Psoas muscle (tissue), 7 donors: ENCODE measurements at regions not wholly inside any gene's neighbourhood (a gene's known extent, or its start where the extent isn't known, plus 50 kb on each side); places are given as distances from the start of the nearest gene placed in this dataset.

ENCODE experiments used
- ATAC-seq, 4 donors: fragments of 200-7000 bp; cut with Tn5 transposase; one replicate each; pipeline ENCODE4 v1.9.1; 2020; ENCODE audit warnings: moderate library complexity in 3 of 4, mild to moderate bottlenecking in 2 of 4
- DNase-seq, 2 donors: peaks; one replicate each; pipeline ENCODE4 v3.0.0-alpha.2; 2020
- H3K27ac ChIP-seq: fragments of 200-600 bp; one replicate; pipeline ENCODE4 v1.8.0; 2022
- H3K27me3 ChIP-seq, 3 donors: fragments of 200-600 bp in 1 of 3; one replicate each; pipeline versions ENCODE4 v1.6.1 to v1.8.0; 2013 to 2022; ENCODE audit warnings: low read length in 2 of 3, mild to moderate bottlenecking in 2 of 3, moderate library complexity in 1 of 3; ENCODE audit not compliant: insufficient read depth in 3 of 3
- H3K36me3 ChIP-seq, 2 donors: fragments of 200-600 bp in 1 of 2; one replicate each; pipeline versions ENCODE4 v1.6.1 to v1.8.0; 2013 to 2022; ENCODE audit warnings: low read depth in 1 of 2, mild to moderate bottlenecking in 1 of 2, moderate library complexity in 1 of 2; ENCODE audit not compliant: insufficient read depth in 1 of 2
- H3K4me1 ChIP-seq: fragments of 200-600 bp; one replicate; pipeline ENCODE4 v1.8.0; 2022
- H3K4me3 ChIP-seq: fragments of 200-600 bp; one replicate; pipeline ENCODE4 v1.8.0; 2022; ENCODE audit warnings: mild to moderate bottlenecking
- H3K9me3 ChIP-seq: fragments of 200-600 bp; one replicate; pipeline ENCODE4 v1.8.0; 2022
- WGBS, 3 donors: extraction: QIAGEN DNeasy Blood & Tissue Kit; methylation state at CpG; one replicate each; pipeline versions ENCODE4 v1.1.6 to v1.1.7; 2013; 5-methylcytosine and 5-hydroxymethylcytosine counted together
- intact Hi-C, 2 donors: fragments of 100-400 bp; cut with DNase I; formaldehyde crosslinking; loops; one replicate each; pipeline versions ENCODE4 v1.11.0 to v1.14.2; 2022
- TF ChIP-seq, protein P1 (sequence below): fragments of 200-600 bp; IDR thresholded peaks from one replicate; pipeline ENCODE4 v1.8.0; 2022; ENCODE audit warnings: antibody characterized with exemption
- donor health status: healthy with polysubstance abuse.
- donor health status: DM: no; HTN: no; CAD: no; lungs with moderate emphysema.
- donor health status: Bipolar disorder and iron deficiency.
- donor health status: healthy.
- donor health status: DM: yes; HTN: yes; CAD: no.
- donor health status: DM: no; HTN: no; CAD: no.
- donor health status: DM: yes; HTN: yes; CAD: no.

GRCh38 chr17:77880711-77881450 lies 77.6 kb upstream of the TNRC6C start:
- DNase-seq (peak in 1 of 2 donors; percentile 51), ATAC-seq (peak in 1 of 4 donors; percentile 10)
- Histone ChIP-seq H3K27me3 (peaks cover 0 to 7% (median 0%) of the 10 kb centered on the region in 3 donors), H3K4me3 (no peak overlapping the region), H3K27ac (no peak overlapping the region), H3K4me1 (peaks cover 9% of the 10 kb centered on the region), H3K9me3 (no peaks in the 10 kb centered on the region), H3K36me3 (no peaks in the 10 kb centered on the region)
- TF ChIP-seq, protein P1, sequence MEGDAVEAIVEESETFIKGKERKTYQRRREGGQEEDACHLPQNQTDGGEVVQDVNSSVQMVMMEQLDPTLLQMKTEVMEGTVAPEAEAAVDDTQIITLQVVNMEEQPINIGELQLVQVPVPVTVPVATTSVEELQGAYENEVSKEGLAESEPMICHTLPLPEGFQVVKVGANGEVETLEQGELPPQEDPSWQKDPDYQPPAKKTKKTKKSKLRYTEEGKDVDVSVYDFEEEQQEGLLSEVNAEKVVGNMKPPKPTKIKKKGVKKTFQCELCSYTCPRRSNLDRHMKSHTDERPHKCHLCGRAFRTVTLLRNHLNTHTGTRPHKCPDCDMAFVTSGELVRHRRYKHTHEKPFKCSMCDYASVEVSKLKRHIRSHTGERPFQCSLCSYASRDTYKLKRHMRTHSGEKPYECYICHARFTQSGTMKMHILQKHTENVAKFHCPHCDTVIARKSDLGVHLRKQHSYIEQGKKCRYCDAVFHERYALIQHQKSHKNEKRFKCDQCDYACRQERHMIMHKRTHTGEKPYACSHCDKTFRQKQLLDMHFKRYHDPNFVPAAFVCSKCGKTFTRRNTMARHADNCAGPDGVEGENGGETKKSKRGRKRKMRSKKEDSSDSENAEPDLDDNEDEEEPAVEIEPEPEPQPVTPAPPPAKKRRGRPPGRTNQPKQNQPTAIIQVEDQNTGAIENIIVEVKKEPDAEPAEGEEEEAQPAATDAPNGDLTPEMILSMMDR, result no peak
- intact Hi-C loops, result loop anchor here in 1 of 2 donors (5.0 kb wide), 1 partner anchor 444 kb away; no protein-coding TSS in a partner anchor
- WGBS, 3 donors, result 66 to 72% (median 68%) methylated on average over 11 of the region's 11 CpGs

GRCh38 chr17:77881545-77881944 lies 77.0 kb upstream of the TNRC6C start:
- WGBS, 3 donors, result 34 to 37% (median 34%) methylated on average over 10 of the region's 10 CpGs
- intact Hi-C loops, result loop anchor here in 1 of 2 donors (5.0 kb wide), 1 partner anchor 444 kb away; no protein-coding TSS in a partner anchor
- TF ChIP-seq, protein P1, result no peak
- peak; percentile 86 to 92 for DNase-seq
- no peaks in the 10 kb centered on the region for H3K36me3 ChIP-seq
- peaks cover 9% of the 10 kb centered on the region for H3K4me1 ChIP-seq
- no peaks in the 10 kb centered on the region for H3K9me3 ChIP-seq
- peak; percentile 54 to 82 (median 70) for ATAC-seq
- H3K4me3 ChIP-seq, result no peak overlapping the region
- peaks cover 0 to 7% (median 0%) of the 10 kb centered on the region in 3 donors for H3K27me3 ChIP-seq
- no peak overlapping the region for H3K27ac ChIP-seq

GRCh38 chr17:77882040-77882439 lies 76.5 kb upstream of the TNRC6C start:
- 67 to 71% (median 71%) methylated on average over 4 of the region's 4 CpGs for WGBS, 3 donors
- peaks cover 0 to 7% (median 0%) of the 10 kb centered on the region in 3 donors for H3K27me3 ChIP-seq
- no peaks in the 10 kb centered on the region for H3K9me3 ChIP-seq
- intact Hi-C loops, result loop anchor here in 1 of 2 donors (5.0 kb wide), 1 partner anchor 445 kb away; no protein-coding TSS in a partner anchor
- H3K4me3 ChIP-seq, result no peak overlapping the region
- TF ChIP-seq, protein P1, result no peak
- H3K36me3 ChIP-seq, result no peaks in the 10 kb centered on the region
- no peak overlapping the region for H3K27ac ChIP-seq
- ATAC-seq (peak in 2 of 4 donors; percentile 2 to 9), DNase-seq (peak in 1 of 2 donors; percentile 5)
- H3K4me1 ChIP-seq, result peaks cover 9% of the 10 kb centered on the region

- ATAC-seq (peak in 3 of 4 donors; percentile 18 to 30 (median 27)), DNase-seq (peak; percentile 46 to 67)
- Histone ChIP-seq H3K9me3 (no peaks in the 10 kb centered on the region), H3K36me3 (no peaks in the 10 kb centered on the region), H3K4me1 (peaks cover 9% of the 10 kb centered on the region), H3K27me3 (peaks cover 0 to 7% (median 0%) of the 10 kb centered on the region in 3 donors), H3K4me3 (no peak overlapping the region), H3K27ac (no peak overlapping the region)
- TF ChIP-seq, protein P1, result no peak
- intact Hi-C loops, result loop anchor here in 1 of 2 donors (5.0 kb wide), 1 partner anchor 445 kb away; no protein-coding TSS in a partner anchor
- WGBS, 3 donors, result 36 to 57% (median 37%) methylated on average over 12 of the region's 12 CpGs
These were observed 75.9 kb upstream of the TNRC6C start for GRCh38 chr17:77882481-77883212.
